ENCODE measurements at regions not wholly inside any gene's neighbourhood (a gene's known extent, or its start where the extent isn't known, plus 50 kb on each side); places are given as distances from the start of the nearest gene placed in this dataset.
"Not testable (repeated sequence)": the region's sequence is repeated elsewhere in the genome, so short reads cannot be mapped to it uniquely, and the experiment has no call there.

DNA sequence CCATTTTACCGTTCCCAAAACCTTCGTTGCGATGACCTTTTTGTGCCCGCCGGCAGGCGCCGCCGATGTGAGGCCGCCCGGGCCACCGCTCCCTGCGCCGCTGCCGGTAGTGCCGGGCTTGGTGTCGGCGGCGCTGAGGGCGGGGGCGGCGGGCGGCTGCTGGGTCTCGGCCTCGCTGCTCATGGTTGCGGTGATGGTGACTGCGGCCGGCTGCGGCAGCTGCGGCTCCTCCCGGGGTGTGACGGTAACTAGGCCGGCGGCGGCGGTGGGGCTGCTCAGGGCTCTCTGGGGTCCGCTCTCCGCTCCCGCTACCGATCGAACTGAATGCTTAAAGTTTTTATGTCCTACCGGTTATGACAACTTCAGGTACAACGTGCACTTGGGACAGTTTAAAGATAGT lies 472.6 kb upstream of the CCDC196 start:
- TF ChIP-seq, protein P1, sequence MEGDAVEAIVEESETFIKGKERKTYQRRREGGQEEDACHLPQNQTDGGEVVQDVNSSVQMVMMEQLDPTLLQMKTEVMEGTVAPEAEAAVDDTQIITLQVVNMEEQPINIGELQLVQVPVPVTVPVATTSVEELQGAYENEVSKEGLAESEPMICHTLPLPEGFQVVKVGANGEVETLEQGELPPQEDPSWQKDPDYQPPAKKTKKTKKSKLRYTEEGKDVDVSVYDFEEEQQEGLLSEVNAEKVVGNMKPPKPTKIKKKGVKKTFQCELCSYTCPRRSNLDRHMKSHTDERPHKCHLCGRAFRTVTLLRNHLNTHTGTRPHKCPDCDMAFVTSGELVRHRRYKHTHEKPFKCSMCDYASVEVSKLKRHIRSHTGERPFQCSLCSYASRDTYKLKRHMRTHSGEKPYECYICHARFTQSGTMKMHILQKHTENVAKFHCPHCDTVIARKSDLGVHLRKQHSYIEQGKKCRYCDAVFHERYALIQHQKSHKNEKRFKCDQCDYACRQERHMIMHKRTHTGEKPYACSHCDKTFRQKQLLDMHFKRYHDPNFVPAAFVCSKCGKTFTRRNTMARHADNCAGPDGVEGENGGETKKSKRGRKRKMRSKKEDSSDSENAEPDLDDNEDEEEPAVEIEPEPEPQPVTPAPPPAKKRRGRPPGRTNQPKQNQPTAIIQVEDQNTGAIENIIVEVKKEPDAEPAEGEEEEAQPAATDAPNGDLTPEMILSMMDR (IDR thresholded peaks at IDR 0.05; ENCODE audit: insufficient read depth, low read length, poor library complexity, severe bottlenecking) = not testable (repeated sequence)
- not testable (repeated sequence) for TF ChIP-seq EZH2phosphoT487 (conservative IDR thresholded peaks at IDR 0.05; ENCODE audit: low read length)

Measured in SU-DHL-6 (cell line).